Common myeloid progenitor, CD34-positive (primary cell): ENCODE measurements at regions not wholly inside any gene's neighbourhood (a gene's known extent, or its start where the extent isn't known, plus 50 kb on each side); places are given as distances from the start of the nearest gene placed in this dataset.

Experiments
- CTCF ChIA-PET: fragments of 350-600 bp; sonication (Branson Sonifier 250); formaldehyde crosslinking; loops from one replicate; lab custom pipeline; 2021; ENCODE audit warnings: antibody characterized with exemption; lab: Charles Lee
- POLR2A ChIA-PET: fragments of 350-600 bp; sonication (Branson Sonifier 250); formaldehyde crosslinking; loops from one replicate; lab custom pipeline; 2021; ENCODE audit warnings: antibody characterized with exemption; lab: Charles Lee
- DNase-seq, 3 donors: peaks; one replicate each; pipeline versions ENCODE4 v3.0.0 to v3.0.0-alpha.2; 2013
- H3K27ac ChIP-seq, 2 experiments: 1 replicate in 1 of 2; 2 replicates in 1 of 2; pipeline ENCODE4 v1.7.0; 2013; ENCODE audit warnings: inconsistent platforms in 2 of 2, low read length in 2 of 2, mild to moderate bottlenecking in 2 of 2, low read depth in 1 of 2, moderate library complexity in 1 of 2; ENCODE audit not compliant: severe bottlenecking in 2 of 2, insufficient read depth in 1 of 2, poor library complexity in 1 of 2
- H3K27me3 ChIP-seq, 5 experiments: replicated peaks in 2 of 5; 1 replicate in 3 of 5; 2 replicates in 2 of 5; pipeline versions ENCODE4 v1.6.1 to v1.7.0; 2013; ENCODE audit warnings: low read length in 4 of 5, mild to moderate bottlenecking in 2 of 5, moderate library complexity in 2 of 5, inconsistent platforms in 1 of 5; ENCODE audit not compliant: insufficient read depth in 5 of 5, control insufficient read depth in 4 of 5
- H3K36me3 ChIP-seq, 4 experiments: 1 replicate in 2 of 4; 2 replicates in 2 of 4; pipeline versions ENCODE4 v1.6.1 to v1.7.0; 2013; ENCODE audit warnings: low read length in 3 of 4, control low read depth in 1 of 4, mild to moderate bottlenecking in 1 of 4; ENCODE audit not compliant: control insufficient read depth in 4 of 4, insufficient read depth in 4 of 4
- H3K4me1 ChIP-seq, 4 experiments: 1 replicate in 3 of 4; 2 replicates in 1 of 4; pipeline versions ENCODE4 v1.6.1 to v1.7.1; 2013; ENCODE audit warnings: low read length in 3 of 4, mild to moderate bottlenecking in 3 of 4, control low read depth in 1 of 4, inconsistent platforms in 1 of 4, moderate library complexity in 1 of 4; ENCODE audit not compliant: control insufficient read depth in 4 of 4, insufficient read depth in 4 of 4; ENCODE audit errors: control extremely low read depth in 1 of 4
- H3K4me3 ChIP-seq, 7 experiments: 1 replicate in 4 of 7; 2 replicates in 3 of 7; pipeline versions ENCODE4 v1.5.1 to v1.7.0; 2013; ENCODE audit warnings: mild to moderate bottlenecking in 7 of 7, low read length in 6 of 7, moderate library complexity in 6 of 7, inconsistent platforms in 2 of 7, low read depth in 2 of 7, control low read depth in 1 of 7; ENCODE audit not compliant: insufficient read depth in 4 of 7, control insufficient read depth in 1 of 7; ENCODE audit errors: extremely low read depth in 1 of 7
- H3K9me3 ChIP-seq, 5 experiments: 1 replicate in 4 of 5; 2 replicates in 1 of 5; pipeline versions ENCODE4 v1.6.1 to v1.7.1; 2013; ENCODE audit warnings: low read length in 4 of 5, mild to moderate bottlenecking in 2 of 5, inconsistent platforms in 1 of 5, low read depth in 1 of 5, moderate library complexity in 1 of 5; ENCODE audit not compliant: control insufficient read depth in 4 of 5, insufficient read depth in 2 of 5; ENCODE audit errors: control extremely low read depth in 1 of 5
- WGBS: methylation state at CpG from one replicate; pipeline ENCODE4 v1.1.5; 2013; ENCODE audit not compliant: insufficient coverage; 5-methylcytosine and 5-hydroxymethylcytosine counted together

DNA sequence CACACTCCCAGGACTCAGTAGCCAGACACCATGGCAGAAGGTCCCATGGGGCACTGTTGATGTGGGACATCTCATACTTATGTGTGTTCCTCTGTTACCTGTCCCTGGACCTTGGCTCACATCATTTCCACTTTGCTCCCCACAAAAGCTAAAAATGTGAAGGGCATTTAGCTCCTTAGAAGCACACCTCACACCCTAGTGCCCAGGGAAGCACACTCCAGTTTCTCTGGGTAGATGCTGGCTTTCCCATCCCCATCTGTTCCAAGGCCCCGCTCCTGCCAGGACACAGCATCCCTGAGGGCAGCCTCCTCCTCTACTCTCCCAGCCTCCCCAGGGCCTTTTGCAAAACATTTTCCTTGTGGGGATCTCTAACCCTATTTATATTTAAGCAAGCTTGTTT is 572.4 kb upstream of the MGMT start:
- Histone ChIP-seq H3K4me3 (no peak overlapping the region), H3K4me1 (no peaks in the 10 kb centered on the region), H3K27ac (no peak overlapping the region), H3K27me3 (peaks cover 0 to 27% (median 6%) of the 10 kb centered on the region in 5 experiments), H3K36me3 (no peaks in the 10 kb centered on the region), H3K9me3 (peaks cover 0 to 7% (median 2%) of the 10 kb centered on the region in 5 experiments)
- ChIA-PET CTCF (interaction anchor here (1.2 kb wide), 1 partner anchor 14 kb away, joined by 3 read pairs; no protein-coding TSS in a partner anchor), POLR2A (no interaction called here)
- WGBS = no CpG with 5 or more reads among the region's 1 CpG
- no peak for DNase-seq

DNA sequence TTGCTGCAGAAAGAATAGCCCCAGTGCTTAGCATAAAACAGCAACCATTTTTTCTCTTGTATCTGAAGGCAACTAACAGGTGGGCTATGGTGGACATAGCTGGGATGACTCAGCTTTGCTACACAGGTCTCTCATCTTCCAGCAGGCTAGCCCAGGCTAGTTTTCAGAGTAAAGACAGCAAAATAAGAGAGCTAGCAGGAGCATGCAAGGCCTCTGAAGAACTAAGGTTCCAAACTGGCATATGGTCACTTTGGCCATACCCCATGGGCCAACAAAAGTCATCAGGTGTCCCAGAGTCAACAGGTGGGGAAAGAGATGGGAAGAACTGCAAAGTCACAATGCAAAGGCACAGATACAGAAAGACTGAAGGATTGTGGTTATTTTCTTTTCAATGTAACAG is 571.6 kb upstream of the MGMT start:
- Histone ChIP-seq H3K4me1 (no peaks in the 10 kb centered on the region), H3K9me3 (peaks cover 0 to 7% (median 2%) of the 10 kb centered on the region in 5 experiments), H3K27ac (no peak overlapping the region), H3K36me3 (no peaks in the 10 kb centered on the region), H3K27me3 (peaks cover 0 to 27% (median 6%) of the 10 kb centered on the region in 5 experiments), H3K4me3 (no peak overlapping the region)
- ChIA-PET CTCF (no interaction called here), POLR2A (no interaction called here)
- DNase-seq = no peak

DNA sequence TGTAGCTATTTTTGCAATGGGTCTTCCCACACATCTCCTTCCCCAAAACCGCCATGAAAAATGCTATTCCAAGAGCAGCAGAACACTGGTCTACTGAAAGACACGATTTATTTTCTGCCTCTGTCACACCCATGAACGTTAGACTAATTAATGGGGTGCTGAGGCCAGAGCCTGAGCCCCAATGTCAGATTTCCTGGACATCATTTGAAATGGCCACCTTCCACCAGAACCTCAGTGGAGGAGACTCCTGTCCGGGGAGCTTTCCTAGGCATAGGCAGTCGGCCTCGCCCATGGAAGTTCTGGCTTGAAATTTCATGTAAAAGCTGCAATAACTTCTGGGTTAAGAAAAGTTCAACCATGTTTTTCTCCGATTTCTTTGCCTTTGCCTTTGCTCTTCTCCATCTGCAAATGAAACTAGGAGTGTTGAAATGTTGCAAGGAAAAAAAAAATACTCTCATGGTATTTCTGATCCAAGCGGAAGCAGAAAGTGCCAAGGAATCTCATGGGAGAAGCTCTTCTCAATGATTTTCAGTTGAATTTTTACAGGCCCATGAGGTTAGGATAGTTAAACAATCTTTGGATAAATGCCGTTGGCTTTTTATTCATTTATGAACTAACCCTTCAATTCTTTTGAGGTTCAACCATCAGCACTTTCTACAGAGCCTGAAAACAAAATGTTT is 570.8 kb upstream of the MGMT start:
- CTCF ChIA-PET = interaction anchor here (0.9 kb wide), 1 partner anchor 12 kb away, joined by 3 read pairs; no protein-coding TSS in a partner anchor
- no peak for DNase-seq
- H3K36me3 ChIP-seq = no peaks in the 10 kb centered on the region
- peaks cover 0 to 27% (median 6%) of the 10 kb centered on the region in 5 experiments for H3K27me3 ChIP-seq
- peaks cover 0 to 7% (median 2%) of the 10 kb centered on the region in 5 experiments for H3K9me3 ChIP-seq
- no peak overlapping the region for H3K27ac ChIP-seq
- H3K4me1 ChIP-seq = no peaks in the 10 kb centered on the region
- no peak overlapping the region for H3K4me3 ChIP-seq
- POLR2A ChIA-PET = no interaction called here
- 86% methylated on average over 7 of the region's 9 CpGs for WGBS

DNA sequence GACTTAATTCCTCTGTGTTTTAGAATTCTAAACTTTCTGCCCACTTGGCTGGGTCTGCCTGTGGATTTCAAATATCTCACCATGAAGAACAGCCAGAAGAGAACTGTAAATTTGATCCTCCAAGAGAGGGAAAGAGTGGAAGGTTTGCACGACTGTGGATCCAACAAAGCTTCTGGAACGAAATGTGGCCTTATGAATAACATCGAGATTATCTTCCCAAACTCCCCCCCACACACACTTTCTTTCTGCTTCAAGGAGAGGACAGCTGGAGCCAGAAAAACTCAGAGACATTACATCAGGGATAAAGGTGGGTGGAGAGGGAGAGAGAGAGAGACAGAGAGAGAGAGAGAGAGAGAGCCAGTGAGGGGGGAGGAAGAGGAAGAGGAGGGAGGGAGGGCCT is 570.1 kb upstream of the MGMT start:
- Histone ChIP-seq H3K27me3 (peaks cover 0 to 27% (median 6%) of the 10 kb centered on the region in 5 experiments), H3K4me1 (no peaks in the 10 kb centered on the region), H3K9me3 (peaks cover 0 to 7% (median 2%) of the 10 kb centered on the region in 5 experiments), H3K27ac (no peak overlapping the region), H3K4me3 (no peak overlapping the region), H3K36me3 (no peaks in the 10 kb centered on the region)
- WGBS = no CpG with 5 or more reads among the region's 3 CpGs
- ChIA-PET CTCF (interaction anchor here (0.9 kb wide), 1 partner anchor 11 kb away, joined by 3 read pairs; no protein-coding TSS in a partner anchor), POLR2A (no interaction called here)
- no peak for DNase-seq

DNA sequence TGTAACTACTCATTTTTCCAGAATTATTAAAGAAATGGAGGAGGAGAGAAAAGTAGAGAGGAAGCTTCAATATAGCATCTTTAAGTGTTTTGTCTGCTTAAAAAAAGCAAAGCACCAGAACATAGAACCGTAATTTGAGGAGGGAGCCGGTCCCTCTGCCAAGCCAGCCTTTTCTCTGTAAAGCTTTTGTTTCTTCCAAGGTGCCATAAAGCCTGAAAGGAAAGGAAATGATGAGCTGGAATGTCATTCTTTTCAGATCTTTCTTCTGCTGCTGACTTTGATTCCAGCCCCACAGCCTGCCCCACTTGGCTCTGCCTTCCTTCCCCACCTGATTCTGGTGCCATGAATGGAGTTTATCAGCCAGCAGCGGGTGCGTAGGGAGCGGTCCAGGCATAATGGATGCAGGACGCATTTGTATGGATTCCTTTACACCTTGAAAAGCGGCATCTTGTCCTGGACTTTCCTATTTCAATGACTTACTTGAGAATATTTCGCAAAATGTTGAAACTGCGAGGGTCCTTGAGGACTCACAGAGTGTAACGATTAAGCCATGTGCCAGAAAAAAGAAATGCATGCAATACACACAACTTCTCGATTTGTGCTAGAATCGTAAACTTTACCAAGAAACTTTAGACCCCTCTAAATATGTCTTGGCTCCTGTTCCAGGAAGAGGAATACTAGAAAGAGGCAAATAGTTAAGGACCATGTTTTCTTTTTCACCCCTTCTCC is 569.5 kb upstream of the MGMT start:
- no peak for DNase-seq
- Histone ChIP-seq H3K4me3 (no peak overlapping the region), H3K9me3 (peaks cover 0 to 7% (median 2%) of the 10 kb centered on the region in 5 experiments), H3K4me1 (no peaks in the 10 kb centered on the region), H3K27me3 (peaks cover 0 to 29% (median 6%) of the 10 kb centered on the region in 5 experiments), H3K27ac (no peak overlapping the region), H3K36me3 (no peaks in the 10 kb centered on the region)
- ChIA-PET POLR2A (no interaction called here), CTCF (no interaction called here)
- WGBS = 92% methylated on average over 9 of the region's 12 CpGs

DNA sequence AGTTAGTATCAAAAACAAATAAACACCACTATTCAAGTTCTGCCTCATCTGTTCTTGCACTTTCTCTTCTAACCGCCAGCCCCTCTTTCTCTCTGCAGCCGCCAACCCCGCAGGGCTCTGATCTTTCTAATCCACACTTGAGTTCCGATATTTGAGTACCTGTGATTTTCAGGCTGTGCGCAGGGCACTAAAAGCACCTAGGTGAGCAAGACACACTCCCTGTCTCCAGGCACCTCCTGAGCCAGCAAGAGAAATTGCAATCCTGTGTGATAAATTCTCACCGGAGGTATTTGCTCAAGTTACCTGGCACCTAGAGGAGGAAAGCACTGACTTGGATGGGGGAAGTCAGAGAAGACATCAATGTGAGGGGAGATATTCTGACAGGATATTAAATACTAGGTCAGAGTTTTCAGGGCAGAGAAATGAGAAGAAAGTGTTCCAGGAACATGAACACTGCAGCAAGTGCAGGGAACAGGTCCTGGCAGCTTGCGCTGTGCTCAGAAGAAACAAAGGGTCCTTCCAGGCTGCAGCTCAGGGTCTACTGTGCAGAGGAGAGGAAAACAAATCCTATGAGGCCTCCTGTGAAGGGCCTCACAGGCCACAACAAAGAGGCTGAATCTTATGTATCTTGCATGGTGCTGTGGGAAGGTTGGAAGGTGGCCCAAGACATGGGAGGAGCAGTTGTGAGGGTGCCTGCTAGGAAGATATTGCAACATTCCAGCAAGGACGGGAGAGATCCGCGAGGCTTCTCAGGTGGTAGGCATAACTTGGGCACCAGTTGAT is 568.7 kb upstream of the MGMT start:
- Histone ChIP-seq H3K4me1 (no peaks in the 10 kb centered on the region), H3K27ac (no peak overlapping the region), H3K27me3 (peaks cover 0 to 32% (median 8%) of the 10 kb centered on the region in 5 experiments), H3K9me3 (peaks cover 0 to 10% (median 2%) of the 10 kb centered on the region in 5 experiments), H3K4me3 (no peak overlapping the region), H3K36me3 (no peaks in the 10 kb centered on the region)
- WGBS = 74% methylated on average over 9 of the region's 10 CpGs
- no peak for DNase-seq
- ChIA-PET POLR2A (no interaction called here), CTCF (no interaction called here)
